Natural killer cell (primary cell): ENCODE measurements at regions not wholly inside any gene's neighbourhood (a gene's known extent, or its start where the extent isn't known, plus 50 kb on each side); places are given as distances from the start of the nearest gene placed in this dataset.

Source experiments
- ATAC-seq, 3 donors: fragments of 150-1000 bp in 2 of 3; fragments of 200-7000 bp in 1 of 3; cut with Tn5 transposase; 1 replicate in 1 of 3; 2 replicates in 2 of 3; pipeline ENCODE4 v1.10.0; 2021; ENCODE audit warnings: mild to moderate bottlenecking in 2 of 3, moderate library complexity in 2 of 3
- DNase-seq, 2 donors: peaks; one replicate each; pipeline versions ENCODE4 v3.0.0 to v3.0.0-alpha.2; 2013 to 2021; ENCODE audit warnings: mixed read lengths in 1 of 2
- H3K27ac ChIP-seq: one replicate; pipeline ENCODE4 v1.5.1; 2013; ENCODE audit warnings: mild to moderate bottlenecking, low read length
- H3K27me3 ChIP-seq: one replicate; pipeline ENCODE4 v1.6.1; 2013; ENCODE audit warnings: low read length; ENCODE audit not compliant: control insufficient read depth, insufficient read depth
- H3K36me3 ChIP-seq: one replicate; pipeline ENCODE4 v1.6.1; 2013; ENCODE audit warnings: low read length; ENCODE audit not compliant: control insufficient read depth, insufficient read depth
- H3K4me1 ChIP-seq: one replicate; pipeline ENCODE4 v1.6.1; 2013; ENCODE audit warnings: low read length; ENCODE audit not compliant: control insufficient read depth, insufficient read depth
- H3K4me3 ChIP-seq: one replicate; pipeline ENCODE4 v1.5.1; 2013; ENCODE audit warnings: low read length
- H3K9me3 ChIP-seq: one replicate; pipeline ENCODE4 v1.6.1; 2013; ENCODE audit warnings: low read length; ENCODE audit not compliant: control insufficient read depth, insufficient read depth
- H3K27ac Mint-ChIP-seq, 2 donors: one replicate each; pipeline ENCODE4 v1.8.0; 2022; ENCODE audit warnings: mild to moderate bottlenecking in 2 of 2, mixed read lengths in 2 of 2, moderate library complexity in 1 of 2
- H3K27me3 Mint-ChIP-seq, 2 donors: one replicate each; pipeline ENCODE4 v1.8.0; 2022; ENCODE audit warnings: low read depth in 2 of 2, mixed read lengths in 2 of 2
- H3K36me3 Mint-ChIP-seq: one replicate; pipeline ENCODE4 v1.8.0; 2022; ENCODE audit warnings: mixed read lengths
- H3K4me1 Mint-ChIP-seq, 2 donors: one replicate each; pipeline ENCODE4 v1.8.0; 2022; ENCODE audit warnings: mixed read lengths in 2 of 2
- H3K4me3 Mint-ChIP-seq: one replicate; pipeline ENCODE4 v1.8.0; 2022; ENCODE audit warnings: mild to moderate bottlenecking, moderate library complexity, mixed read lengths
- H3K9me3 Mint-ChIP-seq, 2 donors: one replicate each; pipeline ENCODE4 v1.8.0; 2022; ENCODE audit warnings: mixed read lengths in 2 of 2
- CTCF ChIP-seq: fragments of 200-600 bp; IDR thresholded peaks from one replicate; pipeline ENCODE4 v1.8.0; 2022; ENCODE audit warnings: antibody characterized with exemption
- WGBS: methylation state at CpG from one replicate; pipeline ENCODE4 v1.1.7; 2013; ENCODE audit warnings: missing lambda C conversion rate; ENCODE audit not compliant: insufficient coverage; 5-methylcytosine and 5-hydroxymethylcytosine counted together
- intact Hi-C: fragments of 100-400 bp; cut with micrococcal nuclease; formaldehyde crosslinking; loops from one replicate; pipeline ENCODE4 v1.14.2; 2022

GRCh38 chr7:31445686-31446355 is 68.1 kb upstream of the ITPRID1 start:
- H3K4me1 ChIP-seq = no peaks in the 10 kb centered on the region
- no peak for TF ChIP-seq CTCF
- H3K4me3 ChIP-seq = no peak overlapping the region
- no peaks in the 10 kb centered on the region for H3K36me3 ChIP-seq
- intact Hi-C loops = no loop called here
- Mint-ChIP-seq H3K4me1 (no peaks in the 10 kb centered on the region), H3K4me3 (no peak overlapping the region), H3K36me3 (no peaks in the 10 kb centered on the region), H3K27me3 (no peaks in the 10 kb centered on the region), H3K9me3 (no peaks in the 10 kb centered on the region), H3K27ac (no peak overlapping the region)
- DNase-seq (no peak), ATAC-seq (no peak)
- 82% methylated on average over 7 of the region's 7 CpGs for WGBS
- no peaks in the 10 kb centered on the region for H3K9me3 ChIP-seq
- H3K27ac ChIP-seq = no peak overlapping the region
- H3K27me3 ChIP-seq = no peaks in the 10 kb centered on the region

- H3K4me3 Mint-ChIP-seq = no peak overlapping the region
- Histone ChIP-seq H3K27ac (no peak overlapping the region), H3K4me1 (no peaks in the 10 kb centered on the region), H3K4me3 (no peak overlapping the region), H3K27me3 (no peaks in the 10 kb centered on the region), H3K9me3 (no peaks in the 10 kb centered on the region), H3K36me3 (no peaks in the 10 kb centered on the region)
- no peak overlapping the region for H3K27ac Mint-ChIP-seq
- no peak for ATAC-seq
- TF ChIP-seq CTCF = no peak
- 100% methylated on average over 1 of the region's 1 CpG for WGBS
- no peak for DNase-seq
- H3K27me3 Mint-ChIP-seq = peaks cover 0 to 2% of the 10 kb centered on the region in 2 donors
- no peaks in the 10 kb centered on the region for H3K36me3 Mint-ChIP-seq
- intact Hi-C loops = no loop called here
- peaks cover 2% of the 10 kb centered on the region in 2 donors for H3K9me3 Mint-ChIP-seq
- no peaks in the 10 kb centered on the region for H3K4me1 Mint-ChIP-seq
Observed at GRCh38 chr7:31448649-31449048, 65.2 kb upstream of the ITPRID1 start.

GRCh38 chr7:31455844-31456243 is 58.0 kb upstream of the ITPRID1 start:
- Histone ChIP-seq H3K9me3 (no peaks in the 10 kb centered on the region), H3K36me3 (no peaks in the 10 kb centered on the region), H3K4me1 (no peaks in the 10 kb centered on the region), H3K4me3 (no peak overlapping the region), H3K27me3 (no peaks in the 10 kb centered on the region), H3K27ac (no peak overlapping the region)
- intact Hi-C loops = no loop called here
- Mint-ChIP-seq H3K36me3 (no peaks in the 10 kb centered on the region), H3K4me1 (no peaks in the 10 kb centered on the region), H3K9me3 (peaks cover 2% of the 10 kb centered on the region in 2 donors), H3K27ac (no peak overlapping the region), H3K27me3 (peaks cover 0 to 2% of the 10 kb centered on the region in 2 donors), H3K4me3 (no peak overlapping the region)
- no peak for ATAC-seq
- no peak for DNase-seq
- no peak for TF ChIP-seq CTCF
- 83% methylated on average over 5 of the region's 5 CpGs for WGBS
